ENCODE measurements at regions not wholly inside any gene's neighbourhood (a gene's known extent, or its start where the extent isn't known, plus 50 kb on each side); places are given as distances from the start of the nearest gene placed in this dataset.

DNA sequence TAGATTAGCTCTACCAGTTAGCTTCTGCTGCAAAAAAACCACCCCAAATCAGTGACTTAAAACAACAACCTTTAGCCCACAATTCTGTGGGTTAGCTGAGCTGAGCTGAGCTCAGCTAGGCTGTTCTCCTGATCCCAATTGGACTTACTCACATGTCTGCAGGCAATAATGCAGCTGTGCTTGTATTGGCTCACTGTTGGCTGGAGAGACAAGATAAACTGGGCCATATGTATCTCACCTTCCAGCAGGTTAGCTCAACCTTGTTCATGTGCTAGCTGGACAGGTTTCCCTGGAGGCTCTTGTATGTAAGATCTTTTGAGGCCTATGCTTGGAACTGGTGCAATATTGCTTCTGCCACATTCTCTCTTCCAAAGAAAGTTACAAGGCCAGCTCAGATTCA, 261.5 kb upstream of the ADGRL3 start:
- TF ChIP-seq GATA3 (IDR thresholded peaks at IDR 0.05; ENCODE audit: low read depth, low read length) = no peak
- no peak for TF ChIP-seq GATA2 (IDR thresholded peaks at IDR 0.05; ENCODE audit: low read depth, low read length)
